Neutrophil (primary cell): ENCODE measurements at regions not wholly inside any gene's neighbourhood (a gene's known extent, or its start where the extent isn't known, plus 50 kb on each side); places are given as distances from the start of the nearest gene placed in this dataset.

Source experiments
- H3K27ac ChIP-seq: fragments of 200-600 bp; sonication (generic); 2 replicates; pipeline ENCODE4 v1.5.1; 2016; ENCODE audit warnings: mild to moderate bottlenecking, moderate library complexity
- H3K27me3 ChIP-seq: fragments of 200-600 bp; sonication (generic); 2 replicates; pipeline ENCODE4 v1.6.0; 2016; ENCODE audit warnings: mild to moderate bottlenecking
- H3K36me3 ChIP-seq: fragments of 200-600 bp; sonication (generic); 2 replicates; pipeline ENCODE4 v1.5.1; 2017
- H3K4me1 ChIP-seq, 2 experiments: fragments of 200-600 bp in 1 of 2; sonication (generic) in 1 of 2; 1 replicate in 1 of 2; 2 replicates in 1 of 2; pipeline versions ENCODE4 v1.5.1 to v1.6.1; 2013 to 2016; ENCODE audit warnings: low read depth in 1 of 2, low read length in 1 of 2, mild to moderate bottlenecking in 1 of 2, moderate library complexity in 1 of 2; ENCODE audit not compliant: control insufficient read depth in 1 of 2, insufficient read depth in 1 of 2
- H3K4me3 ChIP-seq, 2 experiments: fragments of 200-600 bp in 1 of 2; sonication (generic) in 1 of 2; 1 replicate in 1 of 2; 2 replicates in 1 of 2; pipeline ENCODE4 v1.5.1; 2013 to 2016; ENCODE audit warnings: low read depth in 1 of 2, low read length in 1 of 2, mild to moderate bottlenecking in 1 of 2, moderate library complexity in 1 of 2
- H3K9me3 ChIP-seq: fragments of 200-600 bp; sonication (generic); 2 replicates; pipeline ENCODE4 v1.5.1; 2016
- TF ChIP-seq, protein P1 (sequence below): fragments of 200-600 bp; sonication (generic); IDR thresholded peaks from 2 replicates; pipeline ENCODE4 v1.5.1; 2016; ENCODE audit warnings: antibody characterized with exemption

DNA sequence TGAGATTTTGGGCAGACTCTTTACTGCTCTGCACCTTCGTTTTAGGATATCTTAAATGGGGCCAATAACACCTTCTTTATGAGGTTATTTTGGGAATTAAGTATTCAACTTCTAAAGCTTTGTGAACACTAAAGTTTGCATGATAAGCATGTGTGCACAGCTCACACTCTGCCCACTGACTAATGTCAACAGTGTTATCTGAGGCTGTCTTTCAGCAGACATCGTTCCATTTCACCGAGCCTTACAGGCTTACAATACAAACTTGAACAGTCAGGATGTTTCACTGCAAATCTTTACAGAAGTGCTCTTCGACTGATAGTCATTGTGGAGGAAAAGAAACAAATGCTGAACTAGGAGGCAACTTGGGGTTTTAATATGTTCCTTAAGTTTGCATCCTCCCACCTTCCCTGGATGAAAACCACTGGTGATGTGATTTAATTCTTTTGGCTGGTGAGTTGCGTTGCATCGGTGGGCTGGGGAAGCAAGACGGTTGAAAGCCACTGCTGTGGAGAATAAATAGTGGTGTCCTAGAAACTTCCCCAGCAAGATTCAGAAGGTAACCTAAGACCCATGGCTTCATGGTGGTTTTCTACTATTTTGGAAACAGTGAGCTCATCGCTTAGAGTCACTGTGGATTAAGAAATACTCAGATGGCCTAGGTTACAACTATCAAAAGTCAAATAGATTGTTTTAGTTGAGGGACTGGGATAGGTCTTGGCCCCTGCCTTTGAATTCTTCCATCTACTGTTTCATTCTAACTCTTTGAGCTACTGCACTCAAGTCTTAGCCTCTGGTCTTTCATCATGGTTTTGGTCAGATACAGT is 167.2 kb upstream of the MAP3K7 start:
- no peaks in the 10 kb centered on the region for H3K4me1 ChIP-seq
- no peaks in the 10 kb centered on the region for H3K9me3 ChIP-seq
- no peaks in the 10 kb centered on the region for H3K36me3 ChIP-seq
- H3K27ac ChIP-seq: no peak overlapping the region
- no peaks in the 10 kb centered on the region for H3K27me3 ChIP-seq
- H3K4me3 ChIP-seq: no peak overlapping the region
- TF ChIP-seq, protein P1, sequence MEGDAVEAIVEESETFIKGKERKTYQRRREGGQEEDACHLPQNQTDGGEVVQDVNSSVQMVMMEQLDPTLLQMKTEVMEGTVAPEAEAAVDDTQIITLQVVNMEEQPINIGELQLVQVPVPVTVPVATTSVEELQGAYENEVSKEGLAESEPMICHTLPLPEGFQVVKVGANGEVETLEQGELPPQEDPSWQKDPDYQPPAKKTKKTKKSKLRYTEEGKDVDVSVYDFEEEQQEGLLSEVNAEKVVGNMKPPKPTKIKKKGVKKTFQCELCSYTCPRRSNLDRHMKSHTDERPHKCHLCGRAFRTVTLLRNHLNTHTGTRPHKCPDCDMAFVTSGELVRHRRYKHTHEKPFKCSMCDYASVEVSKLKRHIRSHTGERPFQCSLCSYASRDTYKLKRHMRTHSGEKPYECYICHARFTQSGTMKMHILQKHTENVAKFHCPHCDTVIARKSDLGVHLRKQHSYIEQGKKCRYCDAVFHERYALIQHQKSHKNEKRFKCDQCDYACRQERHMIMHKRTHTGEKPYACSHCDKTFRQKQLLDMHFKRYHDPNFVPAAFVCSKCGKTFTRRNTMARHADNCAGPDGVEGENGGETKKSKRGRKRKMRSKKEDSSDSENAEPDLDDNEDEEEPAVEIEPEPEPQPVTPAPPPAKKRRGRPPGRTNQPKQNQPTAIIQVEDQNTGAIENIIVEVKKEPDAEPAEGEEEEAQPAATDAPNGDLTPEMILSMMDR: no peak

DNA sequence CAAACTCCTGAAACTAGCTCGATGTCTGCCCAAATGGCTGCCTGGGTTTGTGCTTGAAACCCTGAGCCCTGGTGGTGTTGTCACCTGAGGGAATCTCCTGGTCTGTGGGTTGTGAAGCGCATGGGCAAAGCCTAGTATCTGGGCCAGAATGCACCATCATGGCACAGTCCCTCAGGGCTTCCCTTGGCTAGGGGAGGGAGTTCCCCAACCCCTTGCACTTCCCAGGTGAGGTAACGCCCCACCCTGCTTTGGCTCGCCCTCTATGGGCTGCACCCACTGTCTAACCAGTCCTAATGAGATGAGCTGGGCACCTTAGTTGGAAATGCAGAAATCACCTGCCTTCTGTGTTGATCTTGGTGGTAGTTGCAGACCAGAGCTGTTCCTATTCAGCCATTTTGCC is 152.9 kb upstream of the MAP3K7 start:
- no peaks in the 10 kb centered on the region for H3K9me3 ChIP-seq
- H3K27ac ChIP-seq: no peak overlapping the region
- H3K4me3 ChIP-seq: no peak overlapping the region
- no peaks in the 10 kb centered on the region for H3K36me3 ChIP-seq
- TF ChIP-seq, protein P1: no peak
- H3K4me1 ChIP-seq: no peaks in the 10 kb centered on the region
- no peaks in the 10 kb centered on the region for H3K27me3 ChIP-seq

DNA sequence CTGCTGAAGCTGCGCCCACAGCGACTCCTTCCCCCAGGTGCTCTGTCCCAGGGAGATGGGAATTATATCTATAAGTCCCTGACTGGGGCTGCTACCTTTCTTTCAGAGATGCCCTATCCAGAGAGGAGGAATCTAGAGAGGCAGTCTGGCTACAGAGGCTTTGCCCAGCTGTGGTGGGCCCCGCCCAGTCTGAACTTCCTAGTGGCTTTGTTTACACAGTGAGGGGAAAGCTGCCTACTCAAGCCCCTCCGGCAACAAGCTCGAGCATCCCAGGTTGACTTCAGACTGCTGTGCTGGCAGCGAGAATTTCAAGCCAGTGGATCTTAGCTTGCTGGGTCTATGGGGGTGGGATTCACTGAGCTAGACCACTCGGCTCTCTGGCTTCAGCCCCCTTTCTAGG is 152.5 kb upstream of the MAP3K7 start:
- Histone ChIP-seq H3K27ac (no peak overlapping the region), H3K4me3 (no peak overlapping the region), H3K36me3 (no peaks in the 10 kb centered on the region), H3K9me3 (no peaks in the 10 kb centered on the region), H3K27me3 (no peaks in the 10 kb centered on the region), H3K4me1 (no peaks in the 10 kb centered on the region)
- TF ChIP-seq, protein P1: no peak

DNA sequence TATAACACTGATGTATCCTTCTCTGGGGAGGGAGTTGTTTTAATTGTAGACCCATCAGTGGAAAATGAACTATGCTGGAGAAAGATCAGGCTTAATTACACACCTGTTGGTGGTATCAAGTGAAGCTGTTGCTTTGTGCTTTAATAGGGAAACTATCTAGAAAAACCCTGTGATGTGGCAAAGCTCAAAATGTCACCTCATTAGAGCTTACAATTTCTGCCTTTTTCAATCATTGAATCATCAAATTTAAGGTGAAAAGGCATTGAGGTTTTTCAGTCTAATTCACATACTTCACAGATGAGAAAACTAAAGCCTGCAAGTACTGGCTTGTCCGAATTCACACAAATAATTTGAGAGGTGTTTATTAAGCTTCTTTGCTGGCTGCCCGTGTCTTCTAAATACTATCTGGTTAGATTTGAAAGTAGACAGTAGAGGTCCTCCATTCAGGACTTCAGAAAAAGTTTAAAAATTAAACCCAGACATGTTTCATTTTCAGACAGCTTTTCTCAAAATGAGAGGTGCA is 143.3 kb upstream of the MAP3K7 start:
- no peaks in the 10 kb centered on the region for H3K36me3 ChIP-seq
- no peaks in the 10 kb centered on the region for H3K4me1 ChIP-seq
- H3K4me3 ChIP-seq: no peak overlapping the region
- TF ChIP-seq, protein P1: no peak
- no peak overlapping the region for H3K27ac ChIP-seq
- H3K27me3 ChIP-seq: no peaks in the 10 kb centered on the region
- H3K9me3 ChIP-seq: no peaks in the 10 kb centered on the region

DNA sequence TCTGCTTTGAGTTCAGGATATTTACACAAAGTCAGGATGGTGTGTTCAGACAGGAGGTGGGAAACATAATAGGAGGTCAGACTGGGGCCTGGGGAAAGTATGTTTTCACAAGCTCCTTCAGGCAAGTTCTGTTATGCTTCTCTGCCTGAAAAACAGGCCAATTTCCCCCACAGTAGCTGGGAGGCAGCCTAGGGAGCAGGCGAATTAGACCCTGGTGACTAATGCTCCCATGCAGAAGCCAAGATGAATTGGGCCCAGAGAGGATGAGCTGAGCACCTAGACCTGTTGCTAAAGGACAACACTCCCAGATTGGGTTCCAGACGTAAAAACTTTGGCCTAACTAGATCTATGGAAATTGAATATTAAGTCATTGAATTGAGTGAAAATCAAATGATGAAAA is 142.2 kb upstream of the MAP3K7 start:
- no peaks in the 10 kb centered on the region for H3K9me3 ChIP-seq
- H3K4me1 ChIP-seq: no peaks in the 10 kb centered on the region
- H3K27me3 ChIP-seq: no peaks in the 10 kb centered on the region
- no peak overlapping the region for H3K4me3 ChIP-seq
- TF ChIP-seq, protein P1: no peak
- no peaks in the 10 kb centered on the region for H3K36me3 ChIP-seq
- no peak overlapping the region for H3K27ac ChIP-seq
